ENCODE measurements at regions not wholly inside any gene's neighbourhood (a gene's known extent, or its start where the extent isn't known, plus 50 kb on each side); places are given as distances from the start of the nearest gene placed in this dataset.

- TF ChIP-seq, protein P1, sequence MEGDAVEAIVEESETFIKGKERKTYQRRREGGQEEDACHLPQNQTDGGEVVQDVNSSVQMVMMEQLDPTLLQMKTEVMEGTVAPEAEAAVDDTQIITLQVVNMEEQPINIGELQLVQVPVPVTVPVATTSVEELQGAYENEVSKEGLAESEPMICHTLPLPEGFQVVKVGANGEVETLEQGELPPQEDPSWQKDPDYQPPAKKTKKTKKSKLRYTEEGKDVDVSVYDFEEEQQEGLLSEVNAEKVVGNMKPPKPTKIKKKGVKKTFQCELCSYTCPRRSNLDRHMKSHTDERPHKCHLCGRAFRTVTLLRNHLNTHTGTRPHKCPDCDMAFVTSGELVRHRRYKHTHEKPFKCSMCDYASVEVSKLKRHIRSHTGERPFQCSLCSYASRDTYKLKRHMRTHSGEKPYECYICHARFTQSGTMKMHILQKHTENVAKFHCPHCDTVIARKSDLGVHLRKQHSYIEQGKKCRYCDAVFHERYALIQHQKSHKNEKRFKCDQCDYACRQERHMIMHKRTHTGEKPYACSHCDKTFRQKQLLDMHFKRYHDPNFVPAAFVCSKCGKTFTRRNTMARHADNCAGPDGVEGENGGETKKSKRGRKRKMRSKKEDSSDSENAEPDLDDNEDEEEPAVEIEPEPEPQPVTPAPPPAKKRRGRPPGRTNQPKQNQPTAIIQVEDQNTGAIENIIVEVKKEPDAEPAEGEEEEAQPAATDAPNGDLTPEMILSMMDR (conservative IDR thresholded peaks at IDR 0.05; ENCODE audit: low read depth, low read length): no peak
- TF ChIP-seq EZH2 (IDR thresholded peaks at IDR 0.05; ENCODE audit: borderline replicate concordance, low read depth, low read length, poor library complexity, severe bottlenecking): no peak
These were observed 128.5 kb upstream of the HS3ST2 start for GRCh38 chr16:22685459-22685830.

All from A673 (cell line).